Stomach smooth muscle (tissue), 2 donors: ENCODE measurements at regions not wholly inside any gene's neighbourhood (a gene's known extent, or its start where the extent isn't known, plus 50 kb on each side); places are given as distances from the start of the nearest gene placed in this dataset.

Experiments used
- H3K27ac ChIP-seq: one replicate; pipeline ENCODE4 v1.7.0; 2013; ENCODE audit warnings: mild to moderate bottlenecking, low read length, inconsistent platforms
- H3K27me3 ChIP-seq, 2 donors: one replicate each; pipeline ENCODE4 v1.7.0; 2013; ENCODE audit warnings: low read length in 2 of 2; ENCODE audit not compliant: insufficient read depth in 2 of 2, control insufficient read depth in 1 of 2
- H3K36me3 ChIP-seq, 2 donors: one replicate each; pipeline ENCODE4 v1.7.0; 2013; ENCODE audit warnings: low read length in 2 of 2; ENCODE audit not compliant: control insufficient read depth in 2 of 2, insufficient read depth in 2 of 2
- H3K4me1 ChIP-seq: one replicate; pipeline ENCODE4 v1.7.0; 2013; ENCODE audit warnings: low read length; ENCODE audit not compliant: control insufficient read depth, insufficient read depth
- H3K4me3 ChIP-seq, 2 donors: one replicate each; pipeline ENCODE4 v1.7.0; 2013; ENCODE audit warnings: low read length in 2 of 2
- H3K9ac ChIP-seq, 2 donors: one replicate each; pipeline ENCODE4 v1.7.0; 2013; ENCODE audit warnings: low read length in 2 of 2, mild to moderate bottlenecking in 1 of 2
- H3K9me3 ChIP-seq, 2 donors: one replicate each; pipeline ENCODE4 v1.7.0; 2013; ENCODE audit warnings: low read length in 2 of 2; ENCODE audit not compliant: control insufficient read depth in 2 of 2
- donor health status: healthy.
- donor health status: Pancreatic carcinoma.

DNA sequence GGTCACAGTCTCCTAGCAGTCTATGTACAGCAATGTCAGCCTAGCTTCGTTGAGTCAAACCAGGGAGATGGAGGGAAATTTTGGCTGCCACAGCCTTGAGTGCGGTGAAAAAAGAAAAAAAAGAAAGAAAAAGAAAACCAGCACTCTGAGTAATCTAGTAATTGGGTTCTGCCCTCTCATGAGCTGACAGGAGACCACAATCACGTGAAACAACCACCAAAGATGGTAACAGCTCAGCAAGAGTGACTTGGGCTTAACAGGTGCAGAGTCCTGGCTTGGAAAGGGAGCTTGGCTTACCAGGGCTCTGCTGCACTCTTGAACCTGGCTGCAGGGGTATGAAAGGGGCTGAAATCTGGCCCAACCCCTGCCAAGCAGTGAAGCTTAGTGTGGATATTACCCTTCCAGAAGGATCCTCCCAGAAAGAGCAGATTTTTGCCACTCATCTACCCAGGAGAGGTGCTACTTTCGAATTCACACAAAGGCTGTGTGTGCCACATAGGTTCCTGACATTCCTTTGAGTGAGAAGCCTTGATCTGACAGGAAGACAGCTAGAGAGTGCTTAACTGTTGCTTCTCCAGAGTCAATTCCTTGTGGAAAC is 350.3 kb downstream of the PTTG2 start:
- H3K9ac ChIP-seq: no peak overlapping the region
- H3K27me3 ChIP-seq: no peaks in the 10 kb centered on the region
- H3K9me3 ChIP-seq: no peaks in the 10 kb centered on the region
- no peaks in the 10 kb centered on the region for H3K4me1 ChIP-seq
- H3K4me3 ChIP-seq: no peak overlapping the region
- H3K36me3 ChIP-seq: no peaks in the 10 kb centered on the region
- no peak overlapping the region for H3K27ac ChIP-seq

DNA sequence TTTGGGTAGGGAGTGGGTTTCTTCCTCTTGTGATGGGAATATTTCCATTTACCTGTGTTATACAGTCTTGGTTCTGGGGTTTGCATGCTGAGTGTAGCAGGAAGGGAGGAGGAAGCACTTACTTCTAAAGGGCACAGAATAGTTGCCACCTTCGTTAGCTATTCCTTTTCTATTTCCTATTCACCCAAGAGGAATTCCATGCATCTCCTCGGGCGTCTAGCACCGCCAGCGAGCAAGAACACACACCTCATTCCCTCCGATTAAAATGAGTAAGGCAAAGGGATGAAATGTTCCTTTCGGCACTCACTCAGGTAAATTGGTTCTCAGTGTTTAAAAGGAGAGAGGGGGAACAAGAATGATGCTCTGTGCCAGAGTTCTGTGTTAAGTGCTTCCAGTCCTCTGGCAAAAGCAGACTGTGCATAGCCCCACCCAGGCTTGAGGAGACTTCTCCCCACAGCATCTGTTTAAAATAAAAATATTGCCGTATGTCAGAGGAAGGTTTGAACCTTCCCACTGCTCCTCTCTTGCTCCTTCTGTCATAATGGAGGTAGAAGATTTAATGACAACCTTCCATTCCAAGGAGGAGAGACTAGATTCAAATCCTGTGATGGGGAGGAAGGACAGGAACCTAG is 351.4 kb downstream of the PTTG2 start:
- H3K4me3 ChIP-seq: no peak overlapping the region
- no peak overlapping the region for H3K9ac ChIP-seq
- no peaks in the 10 kb centered on the region for H3K9me3 ChIP-seq
- H3K36me3 ChIP-seq: no peaks in the 10 kb centered on the region
- H3K27ac ChIP-seq: no peak overlapping the region
- H3K4me1 ChIP-seq: no peaks in the 10 kb centered on the region
- H3K27me3 ChIP-seq: no peaks in the 10 kb centered on the region

DNA sequence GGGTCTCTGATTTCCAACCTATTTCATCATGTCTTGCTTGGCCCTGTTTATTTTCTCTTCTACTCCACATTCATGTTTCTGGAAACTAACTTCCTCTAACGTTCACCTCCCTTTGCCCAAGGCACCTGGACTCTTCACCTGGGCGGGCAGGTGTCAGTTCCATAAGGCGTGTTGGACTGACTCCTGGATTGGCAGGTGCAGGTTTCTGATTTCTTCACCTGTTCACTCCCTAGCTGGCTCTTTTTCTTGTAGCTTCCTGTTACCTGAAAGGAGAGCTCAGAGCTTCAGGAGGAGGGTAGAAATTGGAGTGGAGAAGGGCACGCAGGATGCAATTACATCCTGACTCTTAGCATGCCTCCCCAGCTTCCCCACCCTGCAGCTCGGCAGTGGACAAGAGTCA is 350.8 kb upstream of the KLF3 start:
- H3K9ac ChIP-seq: no peak overlapping the region
- H3K4me3 ChIP-seq: no peak overlapping the region
- no peaks in the 10 kb centered on the region for H3K27me3 ChIP-seq
- no peaks in the 10 kb centered on the region for H3K4me1 ChIP-seq
- H3K27ac ChIP-seq: no peak overlapping the region
- H3K36me3 ChIP-seq: no peaks in the 10 kb centered on the region
- H3K9me3 ChIP-seq: no peaks in the 10 kb centered on the region

DNA sequence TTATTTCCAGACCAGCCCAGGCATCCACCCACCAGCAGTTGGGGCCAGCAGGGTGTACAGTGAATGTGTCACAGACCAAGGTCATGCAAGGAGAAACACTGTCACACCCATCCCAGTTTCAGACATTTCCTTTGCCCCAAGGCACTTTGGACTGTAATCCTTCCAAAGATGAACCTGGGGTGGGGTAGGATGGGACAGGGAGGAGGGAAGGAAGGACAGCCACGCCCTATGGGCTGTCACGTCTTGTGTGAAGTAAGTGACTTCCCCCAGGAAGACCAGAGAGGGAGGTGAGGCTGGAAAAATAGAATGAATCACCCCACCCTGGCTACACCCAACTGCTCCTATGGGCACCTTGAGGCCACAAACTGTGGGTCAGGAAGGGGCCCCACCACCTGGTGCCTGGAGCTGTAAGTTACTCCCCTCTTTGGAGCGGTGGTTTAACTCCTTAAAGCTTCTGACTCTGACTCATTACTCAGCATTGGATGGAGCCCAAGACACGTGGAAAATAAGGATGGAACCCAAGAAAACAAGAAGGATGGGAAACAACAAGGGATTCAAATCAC is 349.9 kb upstream of the KLF3 start:
- no peak overlapping the region for H3K9ac ChIP-seq
- peaks cover 2% of the 10 kb centered on the region for H3K4me1 ChIP-seq
- no peaks in the 10 kb centered on the region for H3K9me3 ChIP-seq
- no peak overlapping the region for H3K4me3 ChIP-seq
- H3K27ac ChIP-seq: no peak overlapping the region
- H3K27me3 ChIP-seq: no peaks in the 10 kb centered on the region
- H3K36me3 ChIP-seq: no peaks in the 10 kb centered on the region

DNA sequence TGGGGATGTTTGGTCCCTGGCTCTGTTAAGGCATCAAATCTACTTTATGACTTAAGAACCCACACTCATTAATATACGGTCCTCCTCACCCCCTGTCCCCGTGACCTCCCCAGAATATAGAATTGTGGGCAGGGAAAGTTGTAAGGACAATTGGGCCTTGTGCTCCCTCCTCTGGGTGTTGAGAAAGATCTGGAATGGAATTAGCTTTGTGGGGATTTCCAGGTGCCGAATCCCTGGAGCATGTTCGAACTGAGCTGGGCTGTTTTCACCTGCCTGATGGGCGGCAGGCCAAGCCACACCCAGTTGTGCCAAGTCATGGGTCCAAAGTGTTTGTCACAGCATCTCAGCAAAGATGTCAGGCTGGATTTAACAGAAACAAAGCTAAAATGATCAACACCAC is 349.3 kb upstream of the KLF3 start:
- no peak overlapping the region for H3K9ac ChIP-seq
- no peak overlapping the region for H3K4me3 ChIP-seq
- H3K27ac ChIP-seq: no peak overlapping the region
- H3K36me3 ChIP-seq: no peaks in the 10 kb centered on the region
- peaks cover 7% of the 10 kb centered on the region for H3K4me1 ChIP-seq
- no peaks in the 10 kb centered on the region for H3K9me3 ChIP-seq
- no peaks in the 10 kb centered on the region for H3K27me3 ChIP-seq

DNA sequence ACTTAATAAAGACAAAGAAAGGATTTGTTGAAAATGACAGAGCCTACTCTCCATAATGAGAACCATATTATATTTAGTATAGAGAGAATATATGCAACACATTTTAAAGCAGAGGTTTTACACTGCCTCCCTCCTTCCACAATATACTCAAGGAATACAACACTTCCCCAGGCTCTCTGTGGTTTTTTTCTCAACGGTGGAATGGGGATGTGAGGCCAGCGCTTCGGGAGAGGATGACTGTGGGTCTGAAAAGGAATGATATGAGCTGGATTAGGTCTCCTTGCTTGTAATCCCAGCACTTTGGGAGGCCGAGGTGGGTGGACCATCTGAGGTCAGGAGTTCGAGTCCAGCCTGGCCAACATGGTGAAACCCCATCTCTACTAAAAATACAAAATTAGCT is 348.7 kb upstream of the KLF3 start:
- H3K4me3 ChIP-seq: no peak overlapping the region

DNA sequence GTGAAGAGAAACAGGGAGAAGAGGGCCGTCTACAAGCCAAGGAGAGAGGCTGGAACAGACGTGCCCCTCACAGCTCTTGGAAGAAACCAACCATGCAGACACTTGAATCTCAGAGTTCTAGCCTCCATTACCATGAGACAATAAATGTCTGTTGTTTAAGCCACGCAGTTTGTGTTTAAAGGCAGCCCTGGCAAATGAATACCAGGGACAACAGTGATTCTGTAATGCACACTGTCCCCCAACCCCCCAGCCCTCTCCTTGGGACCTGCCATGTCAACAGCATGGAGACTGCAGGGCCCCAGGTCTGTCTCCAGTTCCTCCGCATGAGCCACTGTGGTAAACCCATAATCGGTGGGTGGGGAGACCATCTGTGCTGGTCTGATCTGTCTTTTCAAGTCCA is 348.0 kb upstream of the KLF3 start:
- no peak overlapping the region for H3K4me3 ChIP-seq

More for the DNA sequence above, 348.7 kb upstream of the KLF3 start:
- no peaks in the 10 kb centered on the region for H3K36me3 ChIP-seq
- H3K27ac ChIP-seq: no peak overlapping the region
- H3K4me1 ChIP-seq: peaks cover 11% of the 10 kb centered on the region
- no peaks in the 10 kb centered on the region for H3K9me3 ChIP-seq
- H3K9ac ChIP-seq: no peak overlapping the region
- H3K27me3 ChIP-seq: no peaks in the 10 kb centered on the region

DNA sequence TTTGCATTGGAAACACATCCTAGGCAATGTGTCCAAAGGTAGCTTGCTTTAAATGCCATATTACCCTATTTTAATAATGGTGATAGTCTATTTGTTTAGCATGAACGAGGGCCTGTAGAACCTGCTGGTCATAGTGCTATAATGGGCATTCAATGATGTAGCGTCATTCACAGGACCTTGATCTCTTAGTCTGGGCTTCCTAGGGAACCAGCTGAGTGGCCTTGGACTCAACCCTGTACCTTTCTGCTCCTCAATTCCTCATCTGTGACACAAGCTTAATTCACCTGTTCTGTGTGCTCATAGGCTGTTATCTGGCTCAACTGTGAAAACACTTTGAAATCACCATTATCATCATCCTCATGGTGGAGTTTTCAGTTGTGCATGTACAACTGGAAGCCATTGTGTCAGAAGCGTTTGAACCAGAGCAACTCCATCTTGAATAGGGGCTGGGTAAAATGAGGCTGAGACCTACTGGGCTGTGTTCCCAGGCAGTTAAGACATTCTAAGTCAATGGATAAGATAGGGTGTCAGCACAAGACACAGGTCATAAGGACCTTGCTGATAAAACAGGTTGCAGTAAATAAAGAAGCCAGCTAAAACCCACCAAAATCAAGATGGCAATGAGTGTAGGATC is 346.8 kb upstream of the KLF3 start:
- Histone ChIP-seq H3K9ac (no peak overlapping the region), H3K36me3 (no peaks in the 10 kb centered on the region), H3K4me3 (no peak overlapping the region), H3K9me3 (no peaks in the 10 kb centered on the region), H3K27me3 (no peaks in the 10 kb centered on the region), H3K27ac (no peak overlapping the region), H3K4me1 (peaks cover 14% of the 10 kb centered on the region)

More for the DNA sequence above, 348.0 kb upstream of the KLF3 start:
- H3K4me1 ChIP-seq: peaks cover 14% of the 10 kb centered on the region
- no peaks in the 10 kb centered on the region for H3K9me3 ChIP-seq
- H3K9ac ChIP-seq: no peak overlapping the region
- H3K27me3 ChIP-seq: no peaks in the 10 kb centered on the region
- H3K36me3 ChIP-seq: no peaks in the 10 kb centered on the region
- no peak overlapping the region for H3K27ac ChIP-seq

DNA sequence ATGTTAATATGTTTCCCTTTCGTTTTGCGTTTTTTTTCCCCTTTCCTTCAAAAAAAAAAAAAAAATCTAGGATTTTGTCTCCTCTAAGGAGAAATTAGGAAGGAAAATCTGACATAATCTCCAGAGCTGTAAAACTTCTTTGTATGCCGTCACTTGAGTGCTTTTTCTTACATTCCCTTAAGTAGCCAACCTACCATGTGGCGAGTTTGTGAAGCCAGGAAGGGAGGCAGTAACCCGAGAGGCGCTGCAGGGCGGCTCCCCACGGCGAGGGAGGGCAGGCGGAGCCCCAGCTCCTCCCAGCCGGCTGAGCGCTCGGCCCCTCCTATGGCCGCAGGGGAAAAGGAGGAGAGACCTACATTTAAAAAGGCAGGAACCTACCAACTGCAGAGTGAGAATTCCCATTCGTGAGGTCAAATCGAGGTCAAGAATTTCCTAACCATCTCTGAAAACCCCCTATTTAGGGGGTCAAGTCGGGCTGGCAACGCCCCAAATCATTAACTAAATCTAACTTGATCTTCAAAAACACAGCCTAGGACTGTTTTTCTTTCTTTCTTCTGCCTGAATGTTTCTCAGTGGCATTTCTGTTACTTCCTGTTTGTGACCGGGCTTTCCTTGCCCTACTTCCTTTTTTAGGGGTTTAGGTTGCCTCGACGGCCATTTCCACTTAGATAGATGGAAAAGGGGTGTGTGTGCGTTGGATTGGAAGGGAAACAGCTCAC is 345.1 kb upstream of the KLF3 start:
- peak overlapping the region; percentile 50 to 51 for H3K9ac ChIP-seq
- H3K9me3 ChIP-seq: no peaks in the 10 kb centered on the region
- H3K27ac ChIP-seq: peak overlapping the region; percentile 25
- no peaks in the 10 kb centered on the region for H3K36me3 ChIP-seq
- H3K4me3 ChIP-seq: peak overlapping the region; percentile 61 to 69
- no peaks in the 10 kb centered on the region for H3K27me3 ChIP-seq
- peaks cover 14% of the 10 kb centered on the region for H3K4me1 ChIP-seq

DNA sequence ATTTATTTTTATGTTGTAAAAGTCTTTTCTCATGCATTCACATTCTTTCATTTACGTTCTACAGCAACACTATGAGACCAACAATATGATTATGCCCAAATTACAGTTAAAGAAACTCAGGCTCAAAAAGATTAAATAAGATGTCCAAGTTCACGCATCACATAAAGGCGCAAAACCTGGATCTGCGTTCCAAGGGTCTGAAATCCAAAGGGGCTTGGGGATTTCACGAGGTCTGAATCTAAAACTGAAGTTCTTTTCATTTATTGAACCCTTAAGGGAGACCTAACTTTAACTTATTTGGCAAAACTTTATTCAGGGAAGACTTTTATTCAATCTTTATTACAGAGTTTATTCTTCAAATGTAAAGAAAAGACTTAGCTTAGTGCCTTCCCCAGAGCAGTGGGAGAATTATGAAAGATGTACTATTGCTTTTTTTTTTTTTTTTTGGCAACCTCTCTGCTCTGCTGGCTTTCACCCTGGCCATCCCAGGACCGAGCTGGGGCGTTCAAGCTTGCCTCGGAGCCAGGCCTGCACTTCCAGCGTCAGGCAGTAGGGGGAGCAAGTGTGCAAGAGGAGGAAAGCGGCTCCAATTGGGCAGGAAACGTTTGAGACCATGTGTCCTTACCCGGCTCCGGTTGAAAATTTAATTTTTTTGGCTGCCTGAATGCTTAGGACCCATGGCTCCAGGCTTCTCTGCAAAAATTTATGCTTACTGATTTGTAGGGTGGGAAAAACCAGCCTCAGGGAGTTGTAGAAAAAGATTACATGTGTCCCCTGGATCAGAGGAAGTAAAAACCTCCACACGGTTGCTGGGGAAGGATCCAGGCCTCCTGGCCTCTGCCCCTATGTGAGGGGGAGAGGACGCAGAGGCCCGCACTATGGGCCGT is 344.3 kb upstream of the KLF3 start:
- Histone ChIP-seq H3K27ac (peak overlapping the region; percentile 53), H3K9me3 (no peaks in the 10 kb centered on the region), H3K4me1 (peaks cover 14% of the 10 kb centered on the region), H3K9ac (peak overlapping the region; percentile 50 to 51), H3K4me3 (peak overlapping the region; percentile 61 to 69), H3K27me3 (no peaks in the 10 kb centered on the region), H3K36me3 (no peaks in the 10 kb centered on the region)
